ENCODE measurements at regions not wholly inside any gene's neighbourhood (a gene's known extent, or its start where the extent isn't known, plus 50 kb on each side); places are given as distances from the start of the nearest gene placed in this dataset.

GRCh38 chr1:50289495-50289894, 133.7 kb downstream of the DMRTA2 start:
- no peak for TF ChIP-seq CTCF (IDR thresholded peaks at IDR 0.05; ENCODE audit: borderline replicate concordance, control extremely low read depth, extremely low read depth, insufficient read depth, missing control alignments)
- no peak for DNase-seq (ENCODE audit: low spot score)
- in situ Hi-C loops (cut with MboI; ENCODE audit: low sequenced_read_pairs, unreplicated experiment) = no loop called here

- in situ Hi-C loops (cut with MboI; ENCODE audit: low sequenced_read_pairs, unreplicated experiment) = no loop called here
- no peak for TF ChIP-seq CTCF (IDR thresholded peaks at IDR 0.05; ENCODE audit: borderline replicate concordance, control extremely low read depth, extremely low read depth, insufficient read depth, missing control alignments)
- no peak for DNase-seq (ENCODE audit: low spot score)
Measured at GRCh38 chr1:50285994-50286393, 137.2 kb downstream of the DMRTA2 start.

- no peak for DNase-seq (ENCODE audit: low spot score)
- no peak for TF ChIP-seq CTCF (IDR thresholded peaks at IDR 0.05; ENCODE audit: borderline replicate concordance, control extremely low read depth, extremely low read depth, insufficient read depth, missing control alignments)
- in situ Hi-C loops (cut with MboI; ENCODE audit: low sequenced_read_pairs, unreplicated experiment) = no loop called here
Measured at GRCh38 chr1:50279622-50280330, 143.5 kb downstream of the DMRTA2 start.

GRCh38 chr1:50278961-50279360, 144.3 kb downstream of the DMRTA2 start:
- no peak for TF ChIP-seq CTCF (IDR thresholded peaks at IDR 0.05; ENCODE audit: borderline replicate concordance, control extremely low read depth, extremely low read depth, insufficient read depth, missing control alignments)
- DNase-seq (ENCODE audit: low spot score) = no peak
- in situ Hi-C loops (cut with MboI; ENCODE audit: low sequenced_read_pairs, unreplicated experiment) = no loop called here

- TF ChIP-seq CTCF (IDR thresholded peaks at IDR 0.05; ENCODE audit: borderline replicate concordance, control extremely low read depth, extremely low read depth, insufficient read depth, missing control alignments) = no peak
- in situ Hi-C loops (cut with MboI; ENCODE audit: low sequenced_read_pairs, unreplicated experiment) = no loop called here
- DNase-seq (ENCODE audit: low spot score) = no peak
Measured at GRCh38 chr1:50278410-50278809, 144.8 kb downstream of the DMRTA2 start.

GRCh38 chr1:50275566-50275965, 147.7 kb downstream of the DMRTA2 start:
- TF ChIP-seq CTCF (IDR thresholded peaks at IDR 0.05; ENCODE audit: borderline replicate concordance, control extremely low read depth, extremely low read depth, insufficient read depth, missing control alignments) = no peak
- in situ Hi-C loops (cut with MboI; ENCODE audit: low sequenced_read_pairs, unreplicated experiment) = no loop called here
- DNase-seq (ENCODE audit: low spot score) = no peak

Data from GM13976 (cell line).